Esophagus muscularis mucosa (tissue), 4 donors: ENCODE measurements at regions not wholly inside any gene's neighbourhood (a gene's known extent, or its start where the extent isn't known, plus 50 kb on each side); places are given as distances from the start of the nearest gene placed in this dataset.
"Not testable (repeated sequence)": the region's sequence is repeated elsewhere in the genome, so short reads cannot be mapped to it uniquely, and the experiment has no call there.

Source experiments
- DNase-seq: peaks from one replicate; pipeline ENCODE4 v3.0.0-alpha.2; 2017; ENCODE audit errors: extremely low spot score
- H3K27ac ChIP-seq, 4 donors: fragments of 200-600 bp; sonication (generic); replicated peaks in 1 of 4; 1 replicate in 3 of 4; 2 replicates in 1 of 4; pipeline ENCODE4 v1.5.1; 2016 to 2019; ENCODE audit warnings: mild to moderate bottlenecking in 1 of 4
- H3K27me3 ChIP-seq, 4 donors: fragments of 200-600 bp; sonication (generic); one replicate each; pipeline versions ENCODE4 v1.5.1 to v1.6.0; 2016 to 2019
- H3K36me3 ChIP-seq, 4 donors: fragments of 200-600 bp; sonication (generic); one replicate each; pipeline ENCODE4 v1.5.1; 2016 to 2019
- H3K4me1 ChIP-seq, 4 donors: fragments of 200-600 bp; sonication (generic); one replicate each; pipeline ENCODE4 v1.5.1; 2016 to 2019
- H3K4me3 ChIP-seq, 4 donors: fragments of 200-600 bp; sonication (generic); 1 replicate in 2 of 4; 2 replicates in 2 of 4; pipeline ENCODE4 v1.5.1; 2016 to 2019; ENCODE audit warnings: mild to moderate bottlenecking in 4 of 4, moderate library complexity in 1 of 4
- H3K9me3 ChIP-seq, 4 donors: fragments of 200-600 bp; sonication (generic); 1 replicate in 3 of 4; 2 replicates in 1 of 4; pipeline ENCODE4 v1.5.1; 2016 to 2019
- EP300 ChIP-seq: sonication (generic); formaldehyde crosslinking; IDR thresholded peaks from one replicate; pipeline ENCODE4 v1.6.1; 2017; ENCODE audit warnings: antibody characterized with exemption
- POLR2A ChIP-seq: fragments of 450-650 bp; IDR thresholded peaks from one replicate; pipeline ENCODE4 v1.6.1; 2017; ENCODE audit warnings: antibody characterized with exemption, moderate library complexity, mild to moderate bottlenecking, low read depth
- POLR2AphosphoS5 ChIP-seq, 2 donors: sonication (generic); formaldehyde crosslinking; IDR thresholded peaks; one replicate each; pipeline ENCODE4 v1.6.1; 2017; ENCODE audit warnings: antibody characterized with exemption in 2 of 2
- WGBS: methylation state at CpG from one replicate; pipeline ENCODE4 v1.1.5; 2018; 5-methylcytosine and 5-hydroxymethylcytosine counted together
- intact Hi-C: fragments of 100-400 bp; cut with DNase I; formaldehyde crosslinking; loops from one replicate; pipeline ENCODE4 v1.15.1; 2023
- TF ChIP-seq, protein P1 (sequence below), 3 experiments: fragments of 200-600 bp in 2 of 3; fragments of 450-650 bp in 1 of 3; sonication (generic) in 2 of 3; IDR thresholded peaks; one replicate each; pipeline ENCODE4 v1.5.1; 2017 to 2019; ENCODE audit warnings: antibody characterized with exemption in 3 of 3, mild to moderate bottlenecking in 2 of 3, moderate library complexity in 1 of 3

DNA sequence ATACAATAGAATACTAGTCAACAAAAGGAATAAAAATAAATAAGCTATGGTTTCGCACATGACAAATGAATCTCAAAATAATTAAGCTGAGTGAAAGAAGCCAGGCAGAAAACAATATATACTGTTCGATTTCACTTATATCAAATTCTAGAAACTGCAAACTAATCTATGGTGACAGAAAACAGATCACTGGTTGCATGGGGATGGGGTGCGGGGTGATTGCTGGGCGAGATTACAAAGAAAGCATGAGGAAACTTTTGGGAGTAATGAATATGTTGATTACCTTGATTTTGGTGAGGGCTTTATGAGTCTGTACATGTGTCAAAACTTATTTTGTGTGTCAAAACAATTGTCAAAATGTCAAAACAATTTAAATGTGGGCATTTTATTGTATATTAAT, 135.6 kb downstream of the GPR85 start:
- Histone ChIP-seq H3K4me3 (no peak overlapping the region), H3K9me3 (no peaks in the 10 kb centered on the region), H3K27ac (no peak overlapping the region), H3K36me3 (peaks cover 0 to 16% (median 0%) of the 10 kb centered on the region in 4 donors), H3K27me3 (peaks cover 0 to 2% (median 0%) of the 10 kb centered on the region in 4 donors), H3K4me1 (no peaks in the 10 kb centered on the region)
- 70% methylated on average over 4 of the region's 4 CpGs for WGBS
- TF ChIP-seq, protein P1, sequence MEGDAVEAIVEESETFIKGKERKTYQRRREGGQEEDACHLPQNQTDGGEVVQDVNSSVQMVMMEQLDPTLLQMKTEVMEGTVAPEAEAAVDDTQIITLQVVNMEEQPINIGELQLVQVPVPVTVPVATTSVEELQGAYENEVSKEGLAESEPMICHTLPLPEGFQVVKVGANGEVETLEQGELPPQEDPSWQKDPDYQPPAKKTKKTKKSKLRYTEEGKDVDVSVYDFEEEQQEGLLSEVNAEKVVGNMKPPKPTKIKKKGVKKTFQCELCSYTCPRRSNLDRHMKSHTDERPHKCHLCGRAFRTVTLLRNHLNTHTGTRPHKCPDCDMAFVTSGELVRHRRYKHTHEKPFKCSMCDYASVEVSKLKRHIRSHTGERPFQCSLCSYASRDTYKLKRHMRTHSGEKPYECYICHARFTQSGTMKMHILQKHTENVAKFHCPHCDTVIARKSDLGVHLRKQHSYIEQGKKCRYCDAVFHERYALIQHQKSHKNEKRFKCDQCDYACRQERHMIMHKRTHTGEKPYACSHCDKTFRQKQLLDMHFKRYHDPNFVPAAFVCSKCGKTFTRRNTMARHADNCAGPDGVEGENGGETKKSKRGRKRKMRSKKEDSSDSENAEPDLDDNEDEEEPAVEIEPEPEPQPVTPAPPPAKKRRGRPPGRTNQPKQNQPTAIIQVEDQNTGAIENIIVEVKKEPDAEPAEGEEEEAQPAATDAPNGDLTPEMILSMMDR (IDR thresholded peaks at IDR 0.05), result no peak
- TF ChIP-seq POLR2AphosphoS5 (IDR thresholded peaks at IDR 0.05) (no peak), EP300 (no peak), POLR2A (no peak)
- DNase-seq, result no peak
- intact Hi-C loops, result no loop called here

DNA sequence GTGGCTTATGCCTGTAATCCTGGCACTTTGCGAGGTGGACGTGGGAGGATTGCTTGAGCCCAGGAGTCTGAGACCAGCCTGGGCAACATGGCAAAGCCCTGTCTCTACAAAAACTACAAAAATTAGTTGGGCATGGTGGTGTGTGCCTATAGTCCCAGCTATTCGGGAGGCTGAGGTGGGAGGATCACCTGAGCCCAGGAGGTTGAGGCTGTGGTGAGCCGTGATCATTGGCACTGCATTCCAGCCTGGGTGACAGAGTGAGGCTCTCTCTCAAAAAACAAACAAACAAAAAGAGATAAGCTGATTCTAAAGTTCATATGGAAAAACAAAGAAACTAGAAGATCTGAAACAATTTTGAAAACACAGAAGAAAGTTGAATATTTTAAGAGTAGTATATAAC, 136.9 kb downstream of the GPR85 start:
- peaks cover 0 to 16% (median 0%) of the 10 kb centered on the region in 4 donors for H3K36me3 ChIP-seq
- H3K27ac ChIP-seq, DNase-seq, H3K27me3 ChIP-seq, H3K9me3 ChIP-seq, H3K4me1 ChIP-seq, intact Hi-C loops, H3K4me3 ChIP-seq: not testable (repeated sequence)
- WGBS, result 72% methylated on average over 4 of the region's 4 CpGs

DNA sequence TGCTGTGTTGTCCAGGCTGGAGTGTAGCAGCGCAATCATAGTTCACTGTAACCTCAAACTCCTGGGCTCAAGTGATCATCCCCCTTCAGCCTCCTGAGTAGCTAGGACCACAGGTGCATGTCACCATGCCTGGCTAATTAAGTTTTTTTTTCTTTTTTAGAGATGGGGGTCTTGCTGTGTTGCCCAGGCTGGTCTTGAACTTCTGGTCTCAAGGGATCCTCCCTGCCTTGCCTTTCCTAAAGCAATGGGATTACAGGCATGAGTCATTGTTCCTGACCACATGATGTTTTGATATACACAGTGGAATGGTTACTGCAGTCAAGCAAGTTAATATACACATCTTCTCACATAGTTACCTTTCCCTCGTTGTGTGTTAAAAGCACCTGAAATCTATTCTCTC, 140.3 kb downstream of the GPR85 start:
- no peak overlapping the region for H3K4me3 ChIP-seq
- intact Hi-C loops, result no loop called here
- peaks cover 0 to 6% (median 1%) of the 10 kb centered on the region in 4 donors for H3K27me3 ChIP-seq
- no peak for DNase-seq
- H3K4me1 ChIP-seq, result no peaks in the 10 kb centered on the region
- H3K9me3 ChIP-seq, result no peaks in the 10 kb centered on the region
- no peaks in the 10 kb centered on the region for H3K36me3 ChIP-seq
- no peak for TF ChIP-seq EP300
- TF ChIP-seq, protein P1 (IDR thresholded peaks at IDR 0.05), result no peak
- no peak for TF ChIP-seq POLR2AphosphoS5 (IDR thresholded peaks at IDR 0.05)
- no peak for TF ChIP-seq POLR2A
- H3K27ac ChIP-seq, result no peak overlapping the region
- 96% methylated on average over 2 of the region's 2 CpGs for WGBS

DNA sequence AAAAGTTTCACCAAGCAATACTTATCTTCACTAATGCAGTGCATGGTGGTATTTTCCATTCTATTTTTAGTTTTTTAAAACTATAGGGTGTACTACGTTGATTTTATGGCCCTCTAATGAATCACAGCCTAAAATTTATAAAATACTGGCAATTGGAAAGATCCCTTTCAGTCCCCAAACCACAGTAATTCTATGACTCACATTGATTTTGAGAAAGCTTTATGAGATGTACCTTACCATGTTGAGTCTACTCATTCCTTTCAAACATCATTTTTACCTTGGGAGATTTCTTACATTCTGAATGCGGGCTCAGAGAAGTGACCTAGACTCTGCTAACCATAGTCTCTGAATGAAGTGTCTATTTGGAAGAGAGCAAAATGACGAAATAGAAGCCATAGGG, 141.6 kb downstream of the GPR85 start:
- DNase-seq, result no peak
- H3K4me1 ChIP-seq, result peaks cover 0 to 5% (median 5%) of the 10 kb centered on the region in 4 donors
- WGBS, result 82% methylated on average over 3 of the region's 3 CpGs

DNA sequence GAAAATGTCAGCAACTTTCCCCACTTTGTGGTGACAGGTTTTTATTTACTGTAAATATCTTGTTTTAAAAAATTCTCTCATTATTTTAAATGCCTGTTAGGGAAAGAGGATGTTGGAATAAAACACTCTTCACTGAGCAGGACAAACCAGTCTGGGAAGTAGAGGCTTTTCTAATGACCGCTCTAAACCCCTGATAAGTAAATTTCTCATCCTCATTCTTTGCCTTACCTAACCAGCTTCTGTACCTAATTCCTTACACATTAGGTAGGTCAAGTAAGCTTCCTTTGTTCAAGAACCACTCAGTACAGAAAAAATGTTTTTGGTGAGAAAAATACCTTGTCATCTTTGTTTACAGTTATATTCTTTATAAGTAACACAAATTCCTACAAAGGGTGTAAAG, 143.6 kb downstream of the GPR85 start:
- no peak for DNase-seq
- 97% methylated on average over 1 of the region's 1 CpG for WGBS
- TF ChIP-seq EP300, result no peak
- TF ChIP-seq POLR2A, result no peak
- TF ChIP-seq, protein P1 (IDR thresholded peaks at IDR 0.05), result no peak
- no peak for TF ChIP-seq POLR2AphosphoS5 (IDR thresholded peaks at IDR 0.05)
- no peak overlapping the region for H3K27ac ChIP-seq
- H3K9me3 ChIP-seq, result no peaks in the 10 kb centered on the region
- H3K4me1 ChIP-seq, result peaks cover 6 to 17% (median 15%) of the 10 kb centered on the region in 4 donors
- no peaks in the 10 kb centered on the region for H3K36me3 ChIP-seq
- H3K4me3 ChIP-seq, result no peak overlapping the region
- intact Hi-C loops, result loop anchor here (5.0 kb wide), 1 partner anchor 174 kb away; the partner anchor contains the start of gene SMIM30
- H3K27me3 ChIP-seq, result peaks cover 0 to 6% (median 0%) of the 10 kb centered on the region in 4 donors

More for the DNA sequence above, 141.6 kb downstream of the GPR85 start:
- intact Hi-C loops, result no loop called here
- Histone ChIP-seq H3K4me3 (no peak overlapping the region), H3K9me3 (no peaks in the 10 kb centered on the region), H3K27me3 (peaks cover 0 to 6% (median 1%) of the 10 kb centered on the region in 4 donors), H3K36me3 (no peaks in the 10 kb centered on the region), H3K27ac (no peak overlapping the region)
- TF ChIP-seq, protein P1 (IDR thresholded peaks at IDR 0.05), result no peak
- TF ChIP-seq POLR2A (no peak), EP300 (no peak), POLR2AphosphoS5 (IDR thresholded peaks at IDR 0.05) (no peak)

DNA sequence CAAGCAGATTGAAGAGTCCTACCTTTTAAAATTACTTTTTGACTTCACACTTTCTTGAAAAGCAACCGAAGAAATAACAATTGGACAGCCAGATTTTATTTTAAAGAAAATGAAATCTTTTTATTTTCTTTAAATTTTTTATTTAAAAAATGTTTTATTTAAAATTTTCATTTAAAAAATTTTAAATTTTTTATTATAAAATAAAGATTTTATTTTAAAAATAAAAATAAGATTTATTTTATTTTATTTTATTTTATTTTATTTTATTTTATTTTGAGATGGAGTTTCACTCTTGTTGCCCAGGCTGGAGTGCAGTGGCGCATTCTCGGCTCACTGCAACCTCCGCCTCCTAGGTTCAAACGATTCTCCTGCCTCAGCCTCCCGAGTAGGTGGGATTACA, 144.5 kb downstream of the GPR85 start:
- DNase-seq, H3K9me3 ChIP-seq, H3K27ac ChIP-seq, H3K4me3 ChIP-seq, H3K36me3 ChIP-seq, H3K27me3 ChIP-seq: not testable (repeated sequence)
- 96% methylated on average over 6 of the region's 6 CpGs for whole genome bisulfite sequencing
- intact Hi-C loops, result loop anchor here (5.0 kb wide), 1 partner anchor 175 kb away; the partner anchor contains the start of gene SMIM30
- H3K4me1 ChIP-seq, result peaks cover 6 to 25% (median 24%) of the 10 kb centered on the region in 4 donors
